ENCODE measurements at regions not wholly inside any gene's neighbourhood (a gene's known extent, or its start where the extent isn't known, plus 50 kb on each side); places are given as distances from the start of the nearest gene placed in this dataset.

GRCh38 chr19:31604493-31605040, 255.3 kb upstream of the TSHZ3 start:
- TF ChIP-seq FOXM1 (IDR thresholded peaks at IDR 0.05; ENCODE audit: low read depth) = no peak
- no peak for TF ChIP-seq EZH2phosphoT487 (IDR thresholded peaks at IDR 0.05; ENCODE audit: borderline replicate concordance, low read depth)
- TF ChIP-seq GATA2 (CRISPR knock-in tag; IDR thresholded peaks at IDR 0.05) = no peak
- no peak for TF ChIP-seq CTCF (IDR thresholded peaks at IDR 0.05)
- no peak for TF ChIP-seq YY1 (IDR thresholded peaks at IDR 0.05; ENCODE audit: low read depth)
- TF ChIP-seq POLR2AphosphoS5 (IDR thresholded peaks at IDR 0.05; ENCODE audit: low read depth, low read length) = no peak
- no peak for TF ChIP-seq TCF12 (IDR thresholded peaks at IDR 0.05)
- no peak for TF ChIP-seq RFX5 (IDR thresholded peaks at IDR 0.05; ENCODE audit: low read length)
- no peak for TF ChIP-seq REST (IDR thresholded peaks at IDR 0.05; ENCODE audit: low read depth, low read length)
- TF ChIP-seq GABPA (IDR thresholded peaks at IDR 0.05; ENCODE audit: low read depth) = no peak
- no peak for TF ChIP-seq ELF1 (IDR thresholded peaks at IDR 0.05)
- no peak for TF ChIP-seq RCOR1 (IDR thresholded peaks at IDR 0.05; ENCODE audit: low read length)
- TF ChIP-seq FOXJ3 (CRISPR knock-in tag; IDR thresholded peaks at IDR 0.05) = no peak

All from SK-N-SH (cell line).